ENCODE measurements at regions not wholly inside any gene's neighbourhood (a gene's known extent, or its start where the extent isn't known, plus 50 kb on each side); places are given as distances from the start of the nearest gene placed in this dataset.

DNA sequence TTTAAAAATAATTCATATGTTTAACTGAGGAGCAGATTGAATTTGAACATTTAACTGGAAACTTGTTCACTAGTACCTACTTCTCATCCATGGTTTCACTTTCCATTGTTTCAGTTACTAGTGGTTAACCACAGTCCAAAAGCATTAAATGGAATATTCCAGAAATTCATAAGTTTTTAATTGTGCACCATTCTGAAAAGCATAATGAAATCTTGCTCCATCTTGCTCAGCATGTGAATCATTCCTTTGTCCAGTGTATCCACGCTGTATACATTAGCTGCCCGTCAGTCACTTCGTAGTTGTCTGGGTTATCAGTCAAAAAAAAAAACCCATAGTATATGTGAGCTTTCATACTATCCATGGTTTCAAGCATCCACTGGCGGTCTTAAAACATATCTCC is 217.6 kb downstream of the TPRG1 start (continued):
- TF ChIP-seq CAMTA2 (CRISPR knock-in tag; conservative IDR thresholded peaks at IDR 0.05): no peak

DNA sequence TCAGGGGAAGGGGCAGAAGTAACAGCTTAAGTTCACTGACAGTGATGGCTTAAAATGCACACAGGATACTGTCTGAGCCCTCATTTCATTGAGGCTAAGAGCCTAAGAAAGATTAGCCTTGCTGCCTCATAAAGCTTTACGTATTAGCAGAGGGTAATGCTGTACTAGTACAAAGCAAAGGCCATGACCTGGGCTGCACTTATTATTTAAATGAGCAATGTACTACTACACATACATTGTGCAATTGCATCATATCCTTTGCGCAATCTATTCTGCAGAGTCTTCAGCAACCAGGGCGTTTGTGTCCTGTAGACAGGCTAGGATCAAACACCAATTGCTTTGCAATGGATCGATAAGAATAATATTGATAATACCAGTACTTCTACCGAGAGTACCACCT is 221.8 kb downstream of the TPRG1 start:
- no peaks in the 10 kb centered on the region for H3K9me3 ChIP-seq (replicated peaks; ENCODE audit: control insufficient read depth, insufficient read depth, low read depth, low read length)
- in situ Hi-C loops (cut with MboI): no loop called here
- TF ChIP-seq CEBPB (tag; IDR thresholded peaks at IDR 0.05) (peak; percentile 46; the same call in 1 of the 2 replicates), NBN (IDR thresholded peaks at IDR 0.05; ENCODE audit: low read depth) (no peak)
- no TSS peak for BruUV-seq (replicated peaks)
- H3K9me1 ChIP-seq (ENCODE audit: control insufficient read depth, insufficient read depth, low read length): no peaks in the 10 kb centered on the region
- intact Hi-C loops (cut with micrococcal nuclease): no loop called here
- ChIA-PET POLR2A (interaction anchor here (0.6 kb wide), 1 partner anchor 39 kb away, joined by 3 read pairs; no protein-coding TSS in a partner anchor), CTCF (ENCODE audit: low intra/inter-chr PET ratio) (no interaction called here)
- no peaks in the 10 kb centered on the region for H3K4me1 ChIP-seq (replicated peaks in 1 of 2; ENCODE audit: control insufficient read depth in 2 of 2, insufficient read depth in 2 of 2, low read length in 2 of 2)
- no peaks in the 10 kb centered on the region for H3K79me2 ChIP-seq (ENCODE audit: control insufficient read depth, insufficient read depth, low read length)
- H4K20me1 ChIP-seq (replicated peaks; ENCODE audit: control insufficient read depth, insufficient read depth, low read length): no peaks in the 10 kb centered on the region
- H3K27me3 ChIP-seq (ENCODE audit: control insufficient read depth in 2 of 2, insufficient read depth in 2 of 2, low read length in 2 of 2): no peaks in the 10 kb centered on the region
- no peak overlapping the region for H3K9ac ChIP-seq (ENCODE audit: insufficient read depth in 1 of 2, low read depth in 2 of 2, low read length in 2 of 2)
- H2AFZ ChIP-seq (ENCODE audit: low read depth, low read length): no peak overlapping the region
- DNase-seq (ENCODE audit: extremely low read depth in 1 of 4, low spot score in 3 of 4): no peak
- H3K36me3 ChIP-seq (ENCODE audit: control insufficient read depth, insufficient read depth, low read length): no peaks in the 10 kb centered on the region
- 5% methylated on average over 5 of the region's 5 CpGs for WGBS (ENCODE audit: insufficient coverage, low coverage, missing lambda C conversion rate)
- no peak for ATAC-seq
- H3K4me3 ChIP-seq: no peak overlapping the region
- FAIRE-seq: no peak
- H3K4me2 ChIP-seq (ENCODE audit: insufficient read depth, low read length): no peak overlapping the region
- H3K27ac ChIP-seq (ENCODE audit: extremely low read depth, low read depth, low read length): no peak overlapping the region

DNA sequence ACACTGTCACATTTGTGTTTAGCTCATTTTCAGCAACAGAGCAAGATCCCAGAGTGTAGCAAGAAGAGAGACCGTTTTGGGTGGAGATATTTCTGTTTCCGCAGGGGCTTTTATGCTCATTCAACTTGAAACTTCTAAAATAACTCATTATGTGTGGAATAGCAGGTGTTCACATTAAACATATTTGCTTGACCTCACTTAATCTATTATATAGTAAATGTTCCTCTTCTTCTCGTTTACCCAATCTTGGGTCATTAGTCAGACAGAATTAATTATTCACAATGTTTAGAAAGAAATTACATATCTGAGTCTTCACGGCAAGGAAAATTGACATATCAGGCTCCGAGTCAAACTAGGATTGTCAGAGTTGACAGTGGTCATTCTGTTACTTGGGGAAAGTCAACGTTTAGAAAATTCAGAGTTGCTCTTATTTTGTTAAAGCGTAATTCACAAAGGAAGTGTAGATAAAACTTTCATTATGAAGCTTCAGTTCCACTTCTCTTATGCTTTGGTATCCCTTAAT is 222.9 kb downstream of the TPRG1 start:
- FAIRE-seq: no peak
- no peak for TF ChIP-seq MCM7 (IDR thresholded peaks at IDR 0.05)
- TF ChIP-seq ZBTB17 (CRISPR knock-in tag; IDR thresholded peaks at IDR 0.05): no peak
- TF ChIP-seq ZKSCAN3 (CRISPR knock-in tag; IDR thresholded peaks at IDR 0.05): no peak
- TF ChIP-seq KAT7 (CRISPR knock-in tag; IDR thresholded peaks at IDR 0.05; ENCODE audit: borderline replicate concordance): no peak
- TF ChIP-seq, protein P1, sequence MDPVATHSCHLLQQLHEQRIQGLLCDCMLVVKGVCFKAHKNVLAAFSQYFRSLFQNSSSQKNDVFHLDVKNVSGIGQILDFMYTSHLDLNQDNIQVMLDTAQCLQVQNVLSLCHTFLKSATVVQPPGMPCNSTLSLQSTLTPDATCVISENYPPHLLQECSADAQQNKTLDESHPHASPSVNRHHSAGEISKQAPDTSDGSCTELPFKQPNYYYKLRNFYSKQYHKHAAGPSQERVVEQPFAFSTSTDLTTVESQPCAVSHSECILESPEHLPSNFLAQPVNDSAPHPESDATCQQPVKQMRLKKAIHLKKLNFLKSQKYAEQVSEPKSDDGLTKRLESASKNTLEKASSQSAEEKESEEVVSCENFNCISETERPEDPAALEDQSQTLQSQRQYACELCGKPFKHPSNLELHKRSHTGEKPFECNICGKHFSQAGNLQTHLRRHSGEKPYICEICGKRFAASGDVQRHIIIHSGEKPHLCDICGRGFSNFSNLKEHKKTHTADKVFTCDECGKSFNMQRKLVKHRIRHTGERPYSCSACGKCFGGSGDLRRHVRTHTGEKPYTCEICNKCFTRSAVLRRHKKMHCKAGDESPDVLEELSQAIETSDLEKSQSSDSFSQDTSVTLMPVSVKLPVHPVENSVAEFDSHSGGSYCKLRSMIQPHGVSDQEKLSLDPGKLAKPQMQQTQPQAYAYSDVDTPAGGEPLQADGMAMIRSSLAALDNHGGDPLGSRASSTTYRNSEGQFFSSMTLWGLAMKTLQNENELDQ (CRISPR knock-in tag; IDR thresholded peaks at IDR 0.05; ENCODE audit: borderline replicate concordance): no peak
- TF ChIP-seq RHOXF2B (CRISPR knock-in tag; conservative IDR thresholded peaks at IDR 0.05): no peak
- TF ChIP-seq HOXB6 (CRISPR knock-in tag; IDR thresholded peaks at IDR 0.05; ENCODE audit: borderline replicate concordance): no peak
- TF ChIP-seq, protein P2, sequence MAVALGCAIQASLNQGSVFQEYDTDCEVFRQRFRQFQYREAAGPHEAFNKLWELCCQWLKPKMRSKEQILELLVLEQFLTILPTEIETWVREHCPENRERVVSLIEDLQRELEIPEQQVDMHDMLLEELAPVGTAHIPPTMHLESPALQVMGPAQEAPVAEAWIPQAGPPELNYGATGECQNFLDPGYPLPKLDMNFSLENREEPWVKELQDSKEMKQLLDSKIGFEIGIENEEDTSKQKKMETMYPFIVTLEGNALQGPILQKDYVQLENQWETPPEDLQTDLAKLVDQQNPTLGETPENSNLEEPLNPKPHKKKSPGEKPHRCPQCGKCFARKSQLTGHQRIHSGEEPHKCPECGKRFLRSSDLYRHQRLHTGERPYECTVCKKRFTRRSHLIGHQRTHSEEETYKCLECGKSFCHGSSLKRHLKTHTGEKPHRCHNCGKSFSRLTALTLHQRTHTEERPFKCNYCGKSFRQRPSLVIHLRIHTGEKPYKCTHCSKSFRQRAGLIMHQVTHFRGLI (CRISPR knock-in tag; IDR thresholded peaks at IDR 0.05): no peak
- no peak for TF ChIP-seq NCOA6 (IDR thresholded peaks at IDR 0.05)
- TF ChIP-seq CBX3 (IDR thresholded peaks at IDR 0.05; ENCODE audit: borderline replicate concordance in 1 of 2, low read length in 2 of 2): no peak

More for the DNA sequence above, 222.9 kb downstream of the TPRG1 start:
- WGBS (ENCODE audit: insufficient coverage, low coverage, missing lambda C conversion rate): 0% methylated on average over 7 of the region's 7 CpGs
- DNase-seq (ENCODE audit: extremely low read depth in 1 of 4, low spot score in 3 of 4): no peak
- H2AFZ ChIP-seq (ENCODE audit: low read depth, low read length): no peak overlapping the region
- CTCF ChIA-PET (ENCODE audit: low intra/inter-chr PET ratio): no interaction called here
- no peaks in the 10 kb centered on the region for H3K9me3 ChIP-seq (replicated peaks; ENCODE audit: control insufficient read depth, insufficient read depth, low read depth, low read length)
- no peak for ATAC-seq
- POLR2A ChIA-PET: no interaction called here
- no peaks in the 10 kb centered on the region for H3K4me1 ChIP-seq (replicated peaks in 1 of 2; ENCODE audit: control insufficient read depth in 2 of 2, insufficient read depth in 2 of 2, low read length in 2 of 2)
- no peaks in the 10 kb centered on the region for H3K27me3 ChIP-seq (ENCODE audit: control insufficient read depth in 2 of 2, insufficient read depth in 2 of 2, low read length in 2 of 2)
- no peak overlapping the region for H3K27ac ChIP-seq (ENCODE audit: extremely low read depth, low read depth, low read length)
- in situ Hi-C loops (cut with MboI): no loop called here
- no peaks in the 10 kb centered on the region for H3K9me1 ChIP-seq (ENCODE audit: control insufficient read depth, insufficient read depth, low read length)
- H3K79me2 ChIP-seq (ENCODE audit: control insufficient read depth, insufficient read depth, low read length): no peaks in the 10 kb centered on the region
- intact Hi-C loops (cut with micrococcal nuclease): no loop called here
- no peaks in the 10 kb centered on the region for H3K36me3 ChIP-seq (ENCODE audit: control insufficient read depth, insufficient read depth, low read length)
- no peak overlapping the region for H3K4me2 ChIP-seq (ENCODE audit: insufficient read depth, low read length)
- no peaks in the 10 kb centered on the region for H4K20me1 ChIP-seq (replicated peaks; ENCODE audit: control insufficient read depth, insufficient read depth, low read length)
- no peak overlapping the region for H3K4me3 ChIP-seq
- no TSS peak for BruUV-seq (replicated peaks)
- no peak overlapping the region for H3K9ac ChIP-seq (ENCODE audit: insufficient read depth in 1 of 2, low read depth in 2 of 2, low read length in 2 of 2)

All from K562 (cell line).